Pulmonary artery endothelial cell (primary cell): ENCODE measurements at regions not wholly inside any gene's neighbourhood (a gene's known extent, or its start where the extent isn't known, plus 50 kb on each side); places are given as distances from the start of the nearest gene placed in this dataset.
"Not testable (repeated sequence)": the region's sequence is repeated elsewhere in the genome, so short reads cannot be mapped to it uniquely, and the experiment has no call there.

Experiments
- DNase-seq: peaks from one replicate; pipeline ENCODE4 v3.0.0-alpha.2; 2011; ENCODE audit warnings: low read depth, low spot score

DNA sequence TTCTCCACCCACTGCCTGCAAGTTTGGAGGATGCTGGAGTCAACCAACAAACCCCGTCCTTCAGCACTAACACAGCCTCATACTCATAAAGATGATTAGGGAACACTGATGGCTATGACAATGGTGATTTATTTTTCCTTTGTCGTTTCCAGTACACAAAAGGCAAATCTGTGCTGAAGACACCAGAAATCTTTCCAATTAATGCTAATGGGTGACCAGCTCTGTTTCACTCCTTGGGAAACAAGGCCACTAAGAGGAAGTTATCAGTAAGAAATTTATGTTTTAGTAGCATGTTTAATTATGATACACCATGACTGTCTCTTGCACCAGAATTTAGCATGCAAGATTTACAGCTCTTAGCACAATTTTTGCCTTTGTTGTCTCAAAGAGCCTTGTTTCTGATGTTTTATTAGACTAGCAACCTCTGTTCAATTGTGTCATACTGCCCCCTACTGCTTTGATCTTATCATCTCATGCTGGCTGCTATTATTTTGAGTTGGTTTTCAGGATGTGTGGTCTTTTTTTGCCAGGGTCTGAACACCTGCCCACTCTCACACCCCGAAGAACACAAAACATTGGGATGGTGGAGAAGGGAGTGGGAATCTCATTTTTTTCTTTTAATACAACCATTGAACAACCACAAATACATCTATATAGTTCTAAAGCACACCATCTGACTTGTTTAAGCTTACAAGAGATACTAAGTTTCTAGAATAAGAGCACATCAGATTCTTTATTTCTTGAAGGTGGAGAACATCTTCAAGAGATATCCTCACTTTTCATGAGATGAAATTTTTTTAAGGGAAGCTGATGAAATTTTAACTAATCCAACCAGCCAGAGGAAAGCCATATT, 160.9 kb downstream of the SPTSSA start:
- DNase-seq, result peak; percentile 15

DNA sequence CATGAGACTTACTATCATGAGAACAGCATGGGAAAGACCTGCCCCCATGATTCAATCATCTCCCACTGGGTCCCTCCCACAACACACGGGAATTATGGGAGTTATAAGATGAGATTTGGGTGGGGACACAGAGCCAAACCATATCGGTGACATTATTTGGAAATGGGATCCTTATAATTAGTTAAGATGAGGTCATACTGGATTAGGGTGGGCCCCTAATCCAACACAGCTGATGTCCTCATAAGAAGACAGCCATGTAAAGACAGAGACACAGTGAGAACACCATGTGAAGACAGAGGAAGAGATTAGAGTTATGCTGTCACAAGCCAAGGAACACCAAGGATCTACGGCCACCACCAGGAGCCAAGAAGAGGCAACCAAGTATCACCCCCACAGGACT, 161.7 kb downstream of the SPTSSA start:
- DNase-seq, result no peak

DNA sequence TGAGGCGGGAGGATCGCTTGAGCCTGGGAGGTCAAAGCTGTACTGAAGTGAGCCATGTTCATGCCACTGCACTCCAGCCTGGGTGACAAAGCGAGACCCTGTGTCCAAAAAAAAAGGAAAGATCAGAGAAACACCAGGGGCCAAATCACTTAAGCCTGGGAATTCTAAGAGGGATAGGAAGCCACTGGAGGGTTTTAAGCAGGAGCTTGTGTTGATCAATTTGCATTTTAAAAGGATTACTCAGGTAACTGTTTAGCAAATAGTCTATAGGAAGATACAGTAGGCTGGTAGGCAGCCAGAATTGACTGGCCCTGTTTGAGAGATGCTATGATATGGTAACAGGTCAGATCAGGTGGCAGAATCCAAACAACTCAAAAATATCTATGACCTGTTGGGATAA, 162.7 kb downstream of the SPTSSA start:
- DNase-seq, result no peak

DNA sequence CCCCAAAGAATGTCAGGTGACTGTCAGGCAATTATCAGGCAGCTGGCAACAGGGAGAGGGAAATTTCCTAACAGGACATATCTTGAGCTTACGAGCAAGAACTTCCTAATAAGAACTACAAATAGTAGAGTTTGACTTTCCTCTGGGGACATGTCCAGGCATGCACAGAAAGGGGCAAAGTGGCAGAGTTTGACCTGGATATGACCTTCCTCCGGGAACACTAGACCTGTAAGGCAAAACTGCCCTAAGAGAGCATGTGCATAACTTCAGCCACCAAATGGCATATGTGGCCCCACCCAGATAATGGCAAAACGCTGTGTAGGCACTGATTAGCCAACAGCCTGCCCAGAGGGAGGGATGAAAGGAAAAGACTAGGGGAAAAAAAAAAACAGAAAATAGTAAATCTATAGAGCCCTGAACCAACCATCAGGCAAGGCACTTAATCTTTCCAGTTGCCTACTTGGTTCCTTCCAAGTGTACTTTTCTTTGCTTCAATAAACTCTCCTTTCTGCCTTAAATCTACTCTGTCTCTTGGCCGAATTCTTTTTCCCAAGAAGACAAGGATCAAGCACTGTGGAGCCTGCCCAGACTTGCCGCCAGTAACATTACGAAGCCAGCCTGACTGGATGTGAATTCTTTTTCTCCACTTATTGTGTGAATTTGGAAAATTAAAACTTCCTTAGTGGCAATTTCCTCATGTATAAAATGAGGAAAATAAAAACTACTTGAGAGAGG, 164.1 kb downstream of the SPTSSA start:
- no peak for DNase-seq

DNA sequence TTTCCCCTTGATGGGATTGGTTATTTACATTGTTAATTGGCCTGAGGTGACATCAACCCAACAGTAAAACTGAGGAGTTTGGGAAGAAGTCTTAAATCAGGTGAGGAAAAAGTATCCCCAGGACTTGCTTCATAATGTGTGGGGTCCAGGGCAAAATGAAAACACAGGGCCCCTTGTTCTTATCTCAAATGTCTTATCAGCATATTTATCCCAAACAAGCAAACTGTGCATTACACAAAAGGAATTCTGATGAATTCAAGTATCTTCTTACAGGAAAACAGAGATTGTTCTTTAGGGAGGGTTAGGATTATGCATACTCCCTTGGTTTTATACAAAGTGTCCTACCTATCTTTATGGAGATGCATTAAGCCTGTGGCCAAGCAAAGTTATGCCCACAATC, 178.4 kb downstream of the SPTSSA start:
- no peak for DNase-seq

- DNase-seq, result no peak
These were observed 184.8 kb downstream of the SPTSSA start for GRCh38 chr14:34277191-34277590.

DNA sequence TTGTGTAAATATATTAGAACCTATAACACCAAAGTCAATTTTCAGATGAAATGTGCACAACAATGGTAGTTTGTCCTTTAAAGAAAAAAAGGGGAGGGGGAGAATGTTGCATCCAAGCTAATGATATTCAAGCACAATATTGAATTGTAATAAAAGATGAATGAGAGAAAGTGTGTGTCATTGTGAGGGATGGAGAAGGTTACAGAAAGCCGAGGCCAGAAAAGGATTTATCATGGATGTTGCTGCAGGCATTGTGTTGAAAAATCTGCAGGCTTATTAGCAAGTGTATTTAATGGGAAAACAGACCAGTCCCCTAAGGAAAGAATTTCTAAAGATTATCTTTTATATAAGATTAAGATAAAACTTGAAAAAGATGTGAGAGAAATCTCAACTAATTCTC, 186.5 kb downstream of the SPTSSA start:
- DNase-seq, result no peak

DNA sequence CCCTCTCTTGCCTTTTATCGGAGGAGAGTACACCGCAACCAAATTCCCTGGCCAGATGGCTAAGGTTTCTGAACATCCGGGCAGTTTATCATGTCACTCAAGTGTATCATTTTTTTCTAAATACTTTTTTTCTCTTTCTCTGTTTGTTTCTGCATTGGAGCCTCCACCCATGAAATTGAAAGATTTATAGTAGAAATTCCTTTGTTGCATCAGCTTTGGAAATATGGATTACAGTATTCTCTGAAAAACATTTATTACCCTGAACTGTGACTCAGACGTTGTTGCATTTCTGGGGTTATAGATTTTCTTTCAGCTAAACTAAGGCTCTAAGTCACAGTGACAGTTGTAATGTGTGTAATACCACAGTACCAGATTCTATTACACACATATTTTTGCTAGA, 187.0 kb downstream of the SPTSSA start:
- no peak for DNase-seq

DNA sequence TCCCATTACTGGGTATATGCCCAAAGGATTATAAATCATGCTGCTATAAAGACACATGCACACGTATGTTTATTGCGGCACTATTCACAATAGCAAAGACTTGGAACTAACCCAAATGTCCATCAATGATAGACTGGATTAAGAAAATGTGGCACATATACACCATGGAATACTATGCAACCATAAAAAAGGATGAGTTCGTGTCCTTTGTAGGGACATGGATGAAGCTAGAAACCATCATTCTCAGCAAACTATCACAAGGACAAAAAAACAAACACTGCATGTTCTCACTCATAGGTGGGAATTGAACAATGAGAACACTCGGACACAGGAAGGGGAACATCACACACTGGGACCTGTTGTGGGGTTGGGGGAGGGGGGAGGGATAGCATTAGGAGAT, 188.3 kb downstream of the SPTSSA start:
- not testable (repeated sequence) for DNase-seq

DNA sequence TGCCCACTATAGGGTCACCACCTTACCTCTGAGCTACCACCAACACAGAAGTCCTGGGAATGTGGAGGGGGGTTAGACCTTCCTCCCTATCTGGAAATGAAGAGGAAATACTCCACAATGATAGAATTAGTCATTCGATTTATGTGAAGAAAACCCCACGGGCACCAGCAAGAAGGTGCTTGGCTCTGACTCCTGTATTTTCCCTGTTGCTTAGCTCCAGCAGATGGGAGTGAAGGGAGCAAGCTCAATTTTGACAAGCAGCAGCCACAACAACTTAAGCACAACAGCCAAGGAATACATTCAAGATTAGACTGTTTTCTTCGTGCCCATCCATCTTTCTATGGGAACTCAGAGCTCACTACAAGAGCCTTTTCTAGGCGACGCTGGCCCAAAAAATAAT, 191.7 kb downstream of the SPTSSA start:
- no peak for DNase-seq

- DNase-seq, result no peak
These were observed 195.7 kb downstream of the SPTSSA start for GRCh38 chr14:34266344-34266743.

GRCh38 chr14:34262127-34262910, 199.7 kb downstream of the SPTSSA start:
- no peak for DNase-seq

GRCh38 chr14:34259996-34260395, 202.0 kb downstream of the SPTSSA start:
- no peak for DNase-seq

DNA sequence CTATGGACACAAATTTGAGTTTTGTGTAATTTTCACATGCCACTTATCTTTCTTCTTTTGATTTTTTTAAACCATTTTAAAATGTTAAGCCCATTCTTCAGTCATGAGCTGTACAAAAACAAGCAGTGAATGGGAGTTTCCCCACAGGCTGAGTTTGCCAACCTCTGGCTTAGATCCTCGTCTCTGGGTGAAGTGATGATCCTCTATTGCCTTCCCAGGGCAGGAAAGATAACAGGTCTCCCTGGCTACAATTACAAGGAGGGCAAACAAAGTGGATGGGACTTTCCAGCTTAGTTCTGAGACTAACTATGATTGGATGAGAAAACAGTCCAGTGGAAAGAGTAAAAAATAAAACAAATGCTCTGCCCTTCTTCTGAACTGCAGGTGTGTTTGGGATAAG, 203.7 kb downstream of the SPTSSA start:
- DNase-seq, result no peak

DNA sequence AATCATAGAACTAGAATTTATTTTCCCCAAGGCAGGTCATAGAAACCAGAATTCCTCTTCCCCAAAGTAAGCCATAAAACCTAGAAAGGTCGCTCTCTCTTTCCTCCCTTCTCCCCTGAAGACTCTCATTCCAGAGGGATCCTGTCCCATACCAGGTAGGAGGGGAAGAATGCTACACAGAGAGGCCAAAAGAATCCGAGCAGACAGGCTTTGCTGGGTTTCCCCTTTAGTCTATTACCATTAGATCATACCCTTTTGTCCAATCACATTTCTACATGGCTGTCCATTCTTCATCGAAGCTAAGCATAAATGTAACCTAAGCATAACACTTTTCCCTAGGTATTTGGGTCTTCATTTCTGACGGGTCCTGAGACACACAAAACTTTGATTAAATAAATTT, 204.5 kb downstream of the SPTSSA start:
- DNase-seq, result no peak

DNA sequence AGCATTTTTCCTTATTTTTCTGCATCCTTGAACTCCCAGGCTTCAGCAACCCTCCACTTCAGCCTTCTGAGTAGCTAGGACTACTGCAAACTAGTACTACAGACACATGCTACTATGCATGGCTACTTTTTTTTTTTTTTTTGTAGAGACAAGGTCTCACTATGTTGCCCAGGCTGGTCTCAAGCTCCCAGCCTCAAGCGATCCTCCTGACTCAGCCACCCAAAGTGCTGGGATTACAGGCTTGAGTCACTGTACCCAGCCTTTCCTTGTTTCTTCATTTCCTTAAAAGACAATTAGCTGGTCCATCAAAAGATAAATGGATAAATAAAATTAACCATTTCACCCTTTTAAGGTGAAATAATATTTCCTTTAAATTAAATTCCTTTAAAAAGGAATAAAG, 205.8 kb downstream of the SPTSSA start:
- DNase-seq, result no peak

DNA sequence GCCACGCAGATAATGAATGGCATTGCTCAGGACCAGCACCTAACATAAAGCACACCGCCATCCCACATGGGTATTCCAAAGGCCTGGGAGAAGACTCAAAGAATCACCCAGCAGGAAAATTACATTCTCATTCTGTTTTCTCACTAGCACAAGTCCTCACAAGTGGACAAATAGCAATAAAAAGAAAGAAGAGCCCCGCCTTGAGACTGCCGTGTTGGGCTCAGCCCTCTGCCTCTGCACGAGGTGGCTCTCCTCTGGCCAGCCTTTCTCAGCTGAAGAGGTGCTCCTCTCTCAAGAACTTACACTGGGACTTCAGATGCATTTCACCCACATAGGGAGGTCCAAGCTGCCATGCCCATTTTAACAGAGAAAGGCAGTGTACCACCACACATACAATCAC, 207.5 kb downstream of the SPTSSA start:
- no peak for DNase-seq

DNA sequence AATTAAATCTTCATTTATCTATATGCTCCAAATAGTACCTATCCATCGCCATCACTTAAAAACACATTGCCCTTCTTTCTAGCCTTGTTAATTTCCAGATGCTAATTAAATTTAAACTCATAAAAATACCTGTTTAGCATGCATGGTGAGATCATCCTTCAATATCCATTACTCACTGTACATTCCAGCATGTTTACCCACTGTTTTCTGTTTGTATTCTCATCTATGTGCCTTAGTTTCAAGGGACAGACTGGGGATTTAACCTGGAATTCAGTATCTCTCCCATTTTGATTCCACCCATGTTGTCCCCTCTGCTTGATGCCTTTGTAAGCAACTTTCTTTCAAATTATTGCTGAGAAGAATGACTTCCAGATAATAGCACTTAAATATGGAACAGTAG, 208.0 kb downstream of the SPTSSA start:
- no peak for DNase-seq

DNA sequence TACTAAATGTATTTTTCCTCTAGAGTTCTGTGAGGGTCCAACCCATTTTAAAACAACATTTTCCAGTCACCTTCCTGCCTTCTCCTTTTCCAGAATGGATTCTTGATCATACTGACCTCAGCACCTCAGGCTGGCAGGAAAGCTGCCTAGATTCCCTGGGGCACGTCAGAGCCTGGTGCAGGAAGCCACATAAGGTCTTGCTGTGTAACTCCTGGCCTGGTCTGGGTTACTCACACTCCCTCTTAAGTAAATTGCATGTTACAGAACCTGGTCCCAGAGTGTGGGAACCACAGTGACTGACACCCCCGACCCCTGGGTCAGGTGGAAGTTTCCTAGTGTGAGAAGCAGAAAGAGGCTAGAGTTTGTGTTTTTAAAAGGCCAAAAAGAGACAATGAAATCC, 209.8 kb downstream of the SPTSSA start:
- DNase-seq, result peak; percentile 59

DNA sequence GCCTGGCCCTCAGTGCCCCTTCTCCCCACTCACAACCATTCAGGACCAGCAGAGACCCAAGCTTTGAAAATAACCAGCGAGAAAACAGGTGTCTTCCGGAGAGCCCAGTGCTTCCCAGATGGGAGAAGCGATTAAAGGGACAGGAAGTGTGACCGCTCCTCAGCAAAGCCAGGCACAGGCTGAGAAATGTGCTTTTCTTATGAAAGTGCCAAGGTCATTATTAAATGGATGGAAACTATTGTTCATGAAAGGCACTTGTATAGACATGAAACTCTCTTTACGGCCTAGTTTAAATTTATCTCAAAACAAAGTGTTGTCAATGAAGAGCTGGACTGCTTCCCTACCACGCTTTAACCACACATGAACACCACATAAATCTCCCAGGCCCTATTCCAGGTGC, 210.4 kb downstream of the SPTSSA start:
- DNase-seq, result peak; percentile 60

GRCh38 chr14:34250959-34251358, 211.1 kb downstream of the SPTSSA start:
- no peak for DNase-seq

DNA sequence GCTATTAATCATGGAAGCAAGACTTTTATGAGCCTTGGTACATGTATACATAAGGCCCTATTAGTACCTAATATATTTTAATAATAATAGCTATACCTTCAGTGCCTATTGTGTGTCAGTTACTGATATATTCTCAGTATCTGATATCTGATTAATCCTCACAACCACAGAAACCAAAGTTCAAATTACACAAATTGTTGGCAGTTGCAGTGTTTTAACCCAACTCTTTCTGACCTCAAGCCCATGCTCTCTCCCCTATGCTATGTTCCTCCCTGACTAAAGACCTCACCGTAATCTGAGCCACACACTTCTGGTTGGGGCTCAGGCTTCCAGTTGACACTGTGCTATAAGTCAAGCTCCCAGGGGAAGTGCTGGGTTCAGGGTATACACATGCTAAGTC, 214.4 kb downstream of the SPTSSA start:
- DNase-seq, result no peak
